ES-I3 (cell line): ENCODE measurements at regions not wholly inside any gene's neighbourhood (a gene's known extent, or its start where the extent isn't known, plus 50 kb on each side); places are given as distances from the start of the nearest gene placed in this dataset.

Experiments used
- H3K36me3 ChIP-seq: 2 replicates; pipeline ENCODE4 v1.6.1; 2013; ENCODE audit warnings: mild to moderate bottlenecking, low read length, control low read depth, moderate library complexity; ENCODE audit not compliant: insufficient read depth
- H3K4me1 ChIP-seq: 2 replicates; pipeline ENCODE4 v1.6.1; 2013; ENCODE audit warnings: mild to moderate bottlenecking, control low read depth, low read length; ENCODE audit not compliant: insufficient read depth
- H3K9ac ChIP-seq: 2 replicates; pipeline ENCODE4 v1.6.1; 2013; ENCODE audit warnings: low read depth, mild to moderate bottlenecking, low read length, moderate library complexity
- H3K9me3 ChIP-seq: 2 replicates; pipeline ENCODE4 v1.6.1; 2013; ENCODE audit warnings: mild to moderate bottlenecking, low read length, moderate library complexity; ENCODE audit not compliant: control insufficient read depth, insufficient read depth

DNA sequence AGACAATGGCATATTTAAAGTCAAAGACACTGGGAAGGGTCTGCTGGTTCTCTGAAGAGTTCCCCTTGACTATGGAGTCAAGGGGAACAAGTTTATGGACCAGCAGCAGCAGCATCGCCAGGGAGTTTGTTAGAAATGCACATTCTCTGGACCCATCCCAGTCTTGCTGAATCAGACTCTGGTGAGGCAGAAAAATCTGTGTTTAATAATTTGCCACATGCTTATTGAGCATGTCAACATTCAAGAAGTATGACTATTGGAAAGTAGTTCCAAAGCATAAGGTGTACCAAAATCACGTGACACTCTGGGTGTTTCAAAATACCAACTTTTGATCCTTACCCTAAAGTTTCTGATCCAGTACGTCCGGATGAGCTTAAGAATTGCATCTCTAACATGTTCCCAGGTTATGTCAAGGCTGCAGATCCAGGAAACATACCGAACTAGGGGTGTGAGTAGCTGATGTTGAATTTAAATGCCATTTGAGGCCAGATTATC lies 853.8 kb downstream of the TMEM182 start:
- Histone ChIP-seq H3K9ac (no peak overlapping the region), H3K4me1 (no peaks in the 10 kb centered on the region), H3K9me3 (no peaks in the 10 kb centered on the region), H3K36me3 (no peaks in the 10 kb centered on the region)

- Histone ChIP-seq H3K9me3 (no peaks in the 10 kb centered on the region), H3K9ac (no peak overlapping the region), H3K4me1 (no peaks in the 10 kb centered on the region), H3K36me3 (no peaks in the 10 kb centered on the region)
Measured at GRCh38 chr2:103616891-103617290, 855.1 kb downstream of the TMEM182 start.

DNA sequence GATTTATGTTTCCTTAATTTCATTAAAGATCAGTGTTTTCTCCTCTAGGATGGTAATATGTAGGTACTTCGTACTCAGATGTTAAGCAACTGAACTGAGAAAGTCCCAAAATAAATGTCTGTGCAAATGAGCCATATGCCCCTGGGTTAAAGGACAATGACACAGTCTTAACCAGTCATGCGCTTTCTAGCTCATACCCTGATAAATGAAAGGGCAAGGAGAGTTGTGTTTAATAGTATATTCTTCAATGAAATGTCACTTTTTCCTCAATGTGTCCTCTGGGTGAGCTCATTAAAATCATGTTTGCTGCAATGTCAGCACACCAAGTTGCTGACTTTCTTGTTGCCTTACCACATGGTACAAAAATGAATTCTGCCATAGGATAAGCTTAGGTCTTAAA lies 856.3 kb downstream of the TMEM182 start:
- no peak overlapping the region for H3K9ac ChIP-seq

DNA sequence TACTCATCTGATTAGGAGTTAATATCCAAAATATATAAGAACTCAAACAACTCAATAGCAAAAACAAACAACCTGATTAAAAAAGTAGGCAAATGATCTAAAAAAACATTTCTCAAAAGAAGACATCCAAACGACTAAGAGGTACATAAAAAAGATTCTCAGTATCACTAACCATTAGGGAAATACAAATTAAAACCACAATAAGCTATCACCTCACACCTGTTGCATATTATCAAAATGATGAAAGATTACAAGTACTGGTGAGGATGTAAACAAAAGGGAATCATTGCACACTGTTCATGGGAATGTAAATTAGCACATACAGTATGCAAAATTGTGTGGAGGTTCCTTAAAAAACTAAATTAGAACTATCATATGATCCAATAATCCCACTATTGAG lies 865.5 kb downstream of the TMEM182 start:
- H3K36me3 ChIP-seq, result no peaks in the 10 kb centered on the region
- no peaks in the 10 kb centered on the region for H3K4me1 ChIP-seq
- H3K9me3 ChIP-seq, result no peaks in the 10 kb centered on the region
- H3K9ac ChIP-seq, result no peak overlapping the region

More for the DNA sequence above, 856.3 kb downstream of the TMEM182 start:
- H3K9me3 ChIP-seq, result no peaks in the 10 kb centered on the region
- H3K4me1 ChIP-seq, result no peaks in the 10 kb centered on the region
- no peaks in the 10 kb centered on the region for H3K36me3 ChIP-seq

DNA sequence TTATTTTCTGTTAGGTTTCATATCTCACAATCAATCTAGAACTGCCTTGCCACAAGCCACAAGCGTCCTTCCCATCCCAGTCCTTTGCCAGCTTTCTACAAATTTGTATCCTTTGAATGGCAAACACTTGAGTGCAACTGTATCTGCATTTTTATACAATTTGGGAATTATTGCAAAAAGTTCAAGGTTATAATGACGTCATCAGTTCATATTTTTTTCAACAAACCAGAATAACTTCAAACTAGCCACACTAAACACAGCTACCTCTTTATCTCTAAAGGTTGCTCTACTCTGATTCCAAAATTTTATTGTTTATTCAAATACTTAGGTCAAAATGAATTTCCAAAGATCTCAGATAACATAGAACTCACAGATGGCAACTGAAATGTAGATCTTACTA lies 877.1 kb downstream of the TMEM182 start:
- H3K4me1 ChIP-seq, result no peaks in the 10 kb centered on the region

GRCh38 chr2:103656558-103656957 lies 894.7 kb downstream of the TMEM182 start:
- H3K36me3 ChIP-seq, result no peaks in the 10 kb centered on the region
- H3K4me1 ChIP-seq, result no peaks in the 10 kb centered on the region
- H3K9me3 ChIP-seq, result no peaks in the 10 kb centered on the region
- no peak overlapping the region for H3K9ac ChIP-seq

More for the DNA sequence above, 877.1 kb downstream of the TMEM182 start:
- H3K9me3 ChIP-seq, result no peaks in the 10 kb centered on the region
- no peaks in the 10 kb centered on the region for H3K36me3 ChIP-seq
- no peak overlapping the region for H3K9ac ChIP-seq

- Histone ChIP-seq H3K9me3 (no peaks in the 10 kb centered on the region), H3K36me3 (no peaks in the 10 kb centered on the region), H3K4me1 (peaks cover 6% of the 10 kb centered on the region; the same call in 1 of the 2 replicates), H3K9ac (no peak overlapping the region)
Measured at GRCh38 chr2:103660519-103660918, 898.7 kb downstream of the TMEM182 start.

DNA sequence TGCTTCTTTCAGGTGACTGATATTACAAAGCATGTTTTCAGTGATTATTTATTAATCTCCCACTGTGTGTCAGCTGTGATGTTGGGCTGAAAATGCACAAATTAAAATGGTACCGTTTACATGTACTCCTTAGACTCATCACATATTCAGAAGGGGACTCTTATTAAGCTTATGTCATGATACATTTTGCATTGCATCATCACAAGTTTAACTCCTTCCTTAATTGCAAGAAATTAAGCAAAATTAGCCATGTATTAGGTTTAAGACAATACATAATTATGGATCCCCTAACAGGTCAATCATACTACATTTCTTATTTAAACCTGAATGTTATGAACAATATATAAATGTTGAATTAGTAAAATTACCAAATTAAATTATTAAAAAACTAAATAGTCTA lies 899.1 kb downstream of the TMEM182 start:
- no peak overlapping the region for H3K9ac ChIP-seq
- no peaks in the 10 kb centered on the region for H3K9me3 ChIP-seq
- peaks cover 6% of the 10 kb centered on the region; the same call in 1 of the 2 replicates for H3K4me1 ChIP-seq
- no peaks in the 10 kb centered on the region for H3K36me3 ChIP-seq

GRCh38 chr2:103664690-103665089 lies 902.9 kb downstream of the TMEM182 start:
- H3K36me3 ChIP-seq, result no peaks in the 10 kb centered on the region
- no peaks in the 10 kb centered on the region for H3K9me3 ChIP-seq
- no peak overlapping the region for H3K9ac ChIP-seq
- peaks cover 6% of the 10 kb centered on the region; the same call in 1 of the 2 replicates for H3K4me1 ChIP-seq

GRCh38 chr2:103667335-103667884 lies 905.6 kb downstream of the TMEM182 start:
- H3K36me3 ChIP-seq, result no peaks in the 10 kb centered on the region
- H3K9ac ChIP-seq, result no peak overlapping the region
- H3K4me1 ChIP-seq, result peaks cover 6% of the 10 kb centered on the region; the same call in 1 of the 2 replicates
- H3K9me3 ChIP-seq, result no peaks in the 10 kb centered on the region

- Histone ChIP-seq H3K4me1 (peaks cover 6% of the 10 kb centered on the region; the same call in 1 of the 2 replicates), H3K36me3 (no peaks in the 10 kb centered on the region), H3K9me3 (no peaks in the 10 kb centered on the region), H3K9ac (no peak overlapping the region)
Measured at GRCh38 chr2:103669531-103669930, 907.7 kb downstream of the TMEM182 start.
